Activated B cell treated with CpG ODN at 0.5 μM for 24 hours (primary cell): ENCODE measurements at regions not wholly inside any gene's neighbourhood (a gene's known extent, or its start where the extent isn't known, plus 50 kb on each side); places are given as distances from the start of the nearest gene placed in this dataset.

Experiments
- ATAC-seq: fragments of 200-7000 bp; cut with Tn5 transposase; one replicate; pipeline ENCODE4 v1.10.0; 2021; ENCODE audit warnings: low read depth, mild to moderate bottlenecking, moderate library complexity
- CTCF ChIA-PET: fragments of 350-600 bp; sonication (Branson Sonifier 250); formaldehyde crosslinking; loops from one replicate; lab custom pipeline; 2021; ENCODE audit warnings: antibody characterized with exemption; lab: Charles Lee
- POLR2A ChIA-PET: fragments of 350-600 bp; sonication (Branson Sonifier 250); formaldehyde crosslinking; loops from one replicate; lab custom pipeline; 2021; ENCODE audit warnings: antibody characterized with exemption; lab: Charles Lee
- DNase-seq: peaks from one replicate; pipeline ENCODE4 v3.0.0; 2022
- H3K27ac Mint-ChIP-seq: one replicate; pipeline ENCODE4 v1.8.0; 2020; ENCODE audit warnings: mixed read lengths
- H3K27me3 Mint-ChIP-seq: one replicate; pipeline ENCODE4 v1.8.0; 2021; ENCODE audit warnings: mixed read lengths
- H3K36me3 Mint-ChIP-seq: one replicate; pipeline ENCODE4 v1.8.0; 2021; ENCODE audit warnings: low read depth, mixed read lengths
- H3K4me1 Mint-ChIP-seq: one replicate; pipeline ENCODE4 v1.8.0; 2021; ENCODE audit warnings: mixed read lengths
- H3K4me3 Mint-ChIP-seq: one replicate; pipeline ENCODE4 v1.8.0; 2020; ENCODE audit warnings: mild to moderate bottlenecking, mixed read lengths
- H3K9me3 Mint-ChIP-seq: one replicate; pipeline ENCODE4 v1.8.0; 2020; ENCODE audit warnings: mixed read lengths
- intact Hi-C: fragments of 100-400 bp; cut with micrococcal nuclease; formaldehyde crosslinking; loops from one replicate; pipeline ENCODE4 v1.15.1; 2024
- TF ChIP-seq, protein P1 (sequence below): fragments of 200-600 bp; IDR thresholded peaks from one replicate; pipeline ENCODE4 v1.8.0; 2022; ENCODE audit warnings: antibody characterized with exemption, mild to moderate bottlenecking

- Mint-ChIP-seq H3K27me3 (no peaks in the 10 kb centered on the region), H3K4me1 (no peaks in the 10 kb centered on the region), H3K36me3 (no peaks in the 10 kb centered on the region), H3K27ac (no peak overlapping the region), H3K9me3 (no peaks in the 10 kb centered on the region), H3K4me3 (no peak overlapping the region)
- ATAC-seq, result no peak
- intact Hi-C loops, result no loop called here
- ChIA-PET POLR2A (no interaction called here), CTCF (no interaction called here)
- no peak for DNase-seq
- TF ChIP-seq, protein P1, sequence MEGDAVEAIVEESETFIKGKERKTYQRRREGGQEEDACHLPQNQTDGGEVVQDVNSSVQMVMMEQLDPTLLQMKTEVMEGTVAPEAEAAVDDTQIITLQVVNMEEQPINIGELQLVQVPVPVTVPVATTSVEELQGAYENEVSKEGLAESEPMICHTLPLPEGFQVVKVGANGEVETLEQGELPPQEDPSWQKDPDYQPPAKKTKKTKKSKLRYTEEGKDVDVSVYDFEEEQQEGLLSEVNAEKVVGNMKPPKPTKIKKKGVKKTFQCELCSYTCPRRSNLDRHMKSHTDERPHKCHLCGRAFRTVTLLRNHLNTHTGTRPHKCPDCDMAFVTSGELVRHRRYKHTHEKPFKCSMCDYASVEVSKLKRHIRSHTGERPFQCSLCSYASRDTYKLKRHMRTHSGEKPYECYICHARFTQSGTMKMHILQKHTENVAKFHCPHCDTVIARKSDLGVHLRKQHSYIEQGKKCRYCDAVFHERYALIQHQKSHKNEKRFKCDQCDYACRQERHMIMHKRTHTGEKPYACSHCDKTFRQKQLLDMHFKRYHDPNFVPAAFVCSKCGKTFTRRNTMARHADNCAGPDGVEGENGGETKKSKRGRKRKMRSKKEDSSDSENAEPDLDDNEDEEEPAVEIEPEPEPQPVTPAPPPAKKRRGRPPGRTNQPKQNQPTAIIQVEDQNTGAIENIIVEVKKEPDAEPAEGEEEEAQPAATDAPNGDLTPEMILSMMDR, result no peak
Measured at GRCh38 chr12:98110536-98110935, 404.9 kb upstream of the TMPO start.

DNA sequence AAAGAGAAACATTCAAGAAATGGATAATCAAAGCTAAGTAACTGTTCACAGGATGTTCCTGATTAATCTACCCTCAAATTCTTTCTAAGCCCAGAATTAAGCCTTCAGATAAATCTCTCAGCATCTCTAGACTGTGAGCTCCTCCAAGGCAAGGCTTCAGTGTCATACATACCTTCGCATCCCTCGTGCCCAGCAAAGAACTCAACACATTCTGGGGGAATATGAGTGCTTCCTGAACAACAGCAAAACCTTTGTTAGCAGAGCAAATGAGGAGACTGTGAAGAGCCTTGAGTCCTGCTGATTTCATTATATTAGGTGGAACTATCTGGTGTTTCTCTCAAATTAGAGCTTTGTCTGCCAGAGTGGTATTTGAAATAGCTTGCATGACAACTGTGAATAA, 401.8 kb upstream of the TMPO start:
- intact Hi-C loops, result no loop called here
- Mint-ChIP-seq H3K4me1 (no peaks in the 10 kb centered on the region), H3K4me3 (no peak overlapping the region), H3K9me3 (no peaks in the 10 kb centered on the region), H3K27me3 (no peaks in the 10 kb centered on the region), H3K27ac (no peak overlapping the region), H3K36me3 (no peaks in the 10 kb centered on the region)
- ATAC-seq, result no peak
- CTCF ChIA-PET, result no interaction called here
- no peak for DNase-seq
- POLR2A ChIA-PET, result no interaction called here
- TF ChIP-seq, protein P1, result no peak

- Mint-ChIP-seq H3K9me3 (no peaks in the 10 kb centered on the region), H3K27me3 (no peaks in the 10 kb centered on the region), H3K27ac (no peak overlapping the region), H3K4me3 (no peak overlapping the region), H3K36me3 (no peaks in the 10 kb centered on the region), H3K4me1 (no peaks in the 10 kb centered on the region)
- no peak for ATAC-seq
- POLR2A ChIA-PET, result no interaction called here
- TF ChIP-seq, protein P1, result no peak
- intact Hi-C loops, result no loop called here
- CTCF ChIA-PET, result no interaction called here
- DNase-seq, result no peak
Measured at GRCh38 chr12:98121963-98122362, 393.4 kb upstream of the TMPO start.

- no peak for ATAC-seq
- Mint-ChIP-seq H3K27me3 (no peaks in the 10 kb centered on the region), H3K4me3 (no peak overlapping the region), H3K36me3 (no peaks in the 10 kb centered on the region), H3K27ac (no peak overlapping the region), H3K9me3 (no peaks in the 10 kb centered on the region), H3K4me1 (no peaks in the 10 kb centered on the region)
- ChIA-PET CTCF (no interaction called here), POLR2A (interaction anchor here (0.6 kb wide), 1 partner anchor 1214 kb away, joined by 5 read pairs; no protein-coding TSS in a partner anchor)
- TF ChIP-seq, protein P1, result no peak
- no peak for DNase-seq
- intact Hi-C loops, result no loop called here
Measured at GRCh38 chr12:98123021-98123461, 392.3 kb upstream of the TMPO start.

- POLR2A ChIA-PET, result no interaction called here
- DNase-seq (no peak), ATAC-seq (no peak)
- intact Hi-C loops, result no loop called here
- CTCF ChIA-PET, result no interaction called here
- no peak overlapping the region for H3K27ac Mint-ChIP-seq
- H3K36me3 Mint-ChIP-seq, result no peaks in the 10 kb centered on the region
- H3K9me3 Mint-ChIP-seq, result no peaks in the 10 kb centered on the region
- TF ChIP-seq, protein P1, result no peak
- no peaks in the 10 kb centered on the region for H3K4me1 Mint-ChIP-seq
- no peaks in the 10 kb centered on the region for H3K27me3 Mint-ChIP-seq
- no peak overlapping the region for H3K4me3 Mint-ChIP-seq
Measured at GRCh38 chr12:98126637-98127335, 388.6 kb upstream of the TMPO start.
